Glutamatergic neuron (in vitro differentiated cells): ENCODE measurements at regions not wholly inside any gene's neighbourhood (a gene's known extent, or its start where the extent isn't known, plus 50 kb on each side); places are given as distances from the start of the nearest gene placed in this dataset.

Experiments
- DNase-seq: peaks from one replicate; pipeline ENCODE4 v3.0.0; 2022
- H3K27ac Mint-ChIP-seq: one replicate; pipeline ENCODE4 v1.8.0; 2020; ENCODE audit warnings: mild to moderate bottlenecking, mixed read lengths, inconsistent platforms; ENCODE audit not compliant: unreplicated experiment
- H3K27me3 Mint-ChIP-seq: one replicate; pipeline ENCODE4 v1.8.0; 2020; ENCODE audit warnings: mild to moderate bottlenecking, moderate library complexity, mixed read lengths, inconsistent platforms; ENCODE audit not compliant: unreplicated experiment
- H3K36me3 Mint-ChIP-seq: one replicate; pipeline ENCODE4 v1.8.0; 2020; ENCODE audit warnings: mild to moderate bottlenecking, mixed read lengths, inconsistent platforms; ENCODE audit not compliant: unreplicated experiment
- H3K4me1 Mint-ChIP-seq: one replicate; pipeline ENCODE4 v1.8.0; 2020; ENCODE audit warnings: mild to moderate bottlenecking, low read depth, mixed read lengths, inconsistent platforms; ENCODE audit not compliant: unreplicated experiment
- H3K4me3 Mint-ChIP-seq: one replicate; pipeline ENCODE4 v1.8.0; 2020; ENCODE audit warnings: mild to moderate bottlenecking, mixed read lengths, inconsistent platforms; ENCODE audit not compliant: unreplicated experiment
- H3K9me3 Mint-ChIP-seq: one replicate; pipeline ENCODE4 v1.8.0; 2020; ENCODE audit warnings: mild to moderate bottlenecking, moderate library complexity, mixed read lengths, inconsistent platforms; ENCODE audit not compliant: unreplicated experiment
- CTCF ChIP-seq: fragments of 200-600 bp; sonication (generic); IDR thresholded peaks from one replicate; pipeline ENCODE4 v1.5.0; 2021; ENCODE audit not compliant: partially characterized antibody, unreplicated experiment

GRCh38 chr1:93740157-93740556 lies 58.5 kb upstream of the BCAR3 start:
- peaks cover 6% of the 10 kb centered on the region for H3K27me3 Mint-ChIP-seq
- peaks cover 5% of the 10 kb centered on the region for H3K36me3 Mint-ChIP-seq
- DNase-seq: no peak
- H3K9me3 Mint-ChIP-seq: no peaks in the 10 kb centered on the region
- H3K4me3 Mint-ChIP-seq: no peak overlapping the region
- TF ChIP-seq CTCF: no peak
- peaks cover 15% of the 10 kb centered on the region for H3K4me1 Mint-ChIP-seq
- peak overlapping the region; percentile 94 for H3K27ac Mint-ChIP-seq

DNA sequence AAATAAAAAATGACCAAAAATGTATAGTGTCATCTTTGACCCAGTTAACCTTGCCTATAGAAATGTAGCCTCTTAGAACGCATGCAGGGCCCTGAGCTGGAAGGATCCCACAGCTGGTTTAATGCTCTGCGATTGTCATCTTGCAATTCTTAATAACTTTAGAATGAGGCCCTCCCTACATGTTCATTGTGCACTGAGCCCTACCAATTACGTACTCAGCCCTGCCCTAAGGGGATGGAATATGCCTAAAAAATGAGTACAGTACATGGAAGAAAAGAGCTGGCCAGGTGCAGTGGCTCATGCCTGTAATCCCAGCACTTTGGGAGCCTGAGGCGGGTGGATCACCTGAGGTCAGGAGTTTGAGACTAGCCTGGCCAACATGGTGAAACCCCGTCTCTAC lies 57.8 kb upstream of the BCAR3 start:
- TF ChIP-seq CTCF: no peak
- no peak overlapping the region for H3K4me3 Mint-ChIP-seq
- peaks cover 6% of the 10 kb centered on the region for H3K27me3 Mint-ChIP-seq
- DNase-seq: no peak
- no peak overlapping the region for H3K27ac Mint-ChIP-seq
- peaks cover 15% of the 10 kb centered on the region for H3K4me1 Mint-ChIP-seq
- peaks cover 5% of the 10 kb centered on the region for H3K36me3 Mint-ChIP-seq
- H3K9me3 Mint-ChIP-seq: no peaks in the 10 kb centered on the region

DNA sequence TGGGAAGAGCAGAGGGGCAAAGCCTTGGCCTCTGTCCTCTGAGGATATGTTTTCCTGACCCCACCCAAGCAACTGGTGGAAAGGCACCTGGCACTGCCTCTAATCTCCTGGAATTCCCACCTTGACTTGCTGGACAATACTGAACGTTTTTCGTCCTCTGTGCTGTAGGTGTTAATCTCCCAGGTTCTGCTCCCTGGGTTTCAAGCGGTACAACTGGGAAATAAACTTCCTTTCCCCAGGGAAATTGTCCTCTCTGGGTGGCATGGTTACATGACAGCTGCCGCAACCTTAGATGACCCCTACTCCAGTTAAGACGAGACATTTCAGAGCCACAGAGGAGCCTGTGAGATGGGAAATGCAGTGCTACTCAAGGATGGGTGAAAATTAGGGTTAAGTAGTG lies 57.3 kb upstream of the BCAR3 start:
- peaks cover 15% of the 10 kb centered on the region for H3K4me1 Mint-ChIP-seq
- H3K4me3 Mint-ChIP-seq: no peak overlapping the region
- no peak for TF ChIP-seq CTCF
- H3K9me3 Mint-ChIP-seq: no peaks in the 10 kb centered on the region
- H3K27me3 Mint-ChIP-seq: peaks cover 6% of the 10 kb centered on the region
- DNase-seq: no peak
- H3K27ac Mint-ChIP-seq: no peak overlapping the region
- H3K36me3 Mint-ChIP-seq: peaks cover 5% of the 10 kb centered on the region

DNA sequence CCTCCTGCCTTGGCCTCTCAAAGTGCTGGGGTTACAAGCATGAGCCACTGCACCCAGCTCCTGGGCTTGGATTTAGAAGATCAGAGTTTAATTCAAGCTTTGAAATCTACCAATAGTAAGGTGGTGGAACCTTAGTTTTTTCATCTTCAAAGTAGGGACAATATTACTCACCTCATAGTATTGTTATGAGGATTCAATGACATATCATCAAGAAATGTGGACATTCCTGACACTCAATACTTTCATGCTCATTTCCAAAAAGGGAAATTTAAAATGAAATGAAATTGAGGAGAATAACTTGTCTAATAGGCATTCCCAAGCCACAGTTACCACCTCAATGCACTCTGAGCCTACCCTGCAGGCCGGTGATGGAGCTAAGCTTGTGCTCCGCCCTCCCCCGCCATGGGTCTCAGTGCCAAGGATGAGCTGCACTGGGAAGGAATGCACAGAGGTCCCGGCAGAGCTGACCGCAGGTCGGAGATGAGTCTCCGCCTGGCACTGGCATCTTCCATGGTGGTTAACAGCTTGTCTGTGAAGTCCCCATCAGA lies 56.5 kb upstream of the BCAR3 start:
- DNase-seq: no peak
- TF ChIP-seq CTCF: no peak
- H3K4me3 Mint-ChIP-seq: no peak overlapping the region
- peaks cover 4% of the 10 kb centered on the region for H3K27me3 Mint-ChIP-seq
- no peak overlapping the region for H3K27ac Mint-ChIP-seq
- peaks cover 5% of the 10 kb centered on the region for H3K36me3 Mint-ChIP-seq
- no peaks in the 10 kb centered on the region for H3K9me3 Mint-ChIP-seq
- peaks cover 13% of the 10 kb centered on the region for H3K4me1 Mint-ChIP-seq

DNA sequence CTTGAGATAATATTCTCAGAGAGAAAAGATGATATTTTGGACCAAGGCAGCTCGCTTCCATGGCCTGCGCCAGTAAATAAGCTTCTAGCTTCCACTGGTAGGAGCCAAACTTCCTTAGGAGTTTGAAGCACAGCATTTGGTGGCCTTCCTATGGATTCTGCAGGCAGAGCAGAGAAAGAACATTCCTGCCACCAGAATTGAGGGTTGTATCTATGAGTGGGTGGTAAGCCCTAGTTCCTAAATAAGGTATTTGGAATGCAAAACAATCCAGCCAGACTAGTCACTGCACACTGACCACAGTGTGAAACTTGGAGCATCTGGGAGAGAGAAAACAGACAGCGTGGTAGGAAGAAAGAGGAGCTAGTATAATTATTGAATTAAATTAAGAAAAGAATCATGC lies 54.1 kb upstream of the BCAR3 start:
- TF ChIP-seq CTCF: no peak
- peaks cover 18% of the 10 kb centered on the region for H3K4me1 Mint-ChIP-seq
- H3K27ac Mint-ChIP-seq: no peak overlapping the region
- H3K36me3 Mint-ChIP-seq: peaks cover 5% of the 10 kb centered on the region
- no peak for DNase-seq
- H3K27me3 Mint-ChIP-seq: peaks cover 4% of the 10 kb centered on the region
- peaks cover 3% of the 10 kb centered on the region for H3K9me3 Mint-ChIP-seq
- H3K4me3 Mint-ChIP-seq: no peak overlapping the region
